Endothelial cell of umbilical vein (primary cell): ENCODE measurements at regions not wholly inside any gene's neighbourhood (a gene's known extent, or its start where the extent isn't known, plus 50 kb on each side); places are given as distances from the start of the nearest gene placed in this dataset.

ENCODE experiments used
- CTCF ChIP-seq, 2 donors: IDR thresholded peaks; 1 replicate in 1 of 2; 2 replicates in 1 of 2; pipeline ENCODE4 v1.5.1; 2011; ENCODE audit warnings: low read length in 2 of 2, mild to moderate bottlenecking in 2 of 2, moderate library complexity in 2 of 2, control low read depth in 1 of 2, inconsistent platforms in 1 of 2, low read depth in 1 of 2; ENCODE audit not compliant: insufficient read depth in 1 of 2; ENCODE audit errors: extremely low read depth in 1 of 2
- EZH2 ChIP-seq: IDR thresholded peaks from 2 replicates; pipeline ENCODE4 v1.6.1; 2012; ENCODE audit warnings: borderline replicate concordance, low read depth, mild to moderate bottlenecking, moderate library complexity, low read length, inconsistent platforms; ENCODE audit not compliant: severe bottlenecking
- GATA2 ChIP-seq: IDR thresholded peaks from 2 replicates; pipeline ENCODE4 v1.7.0; 2011; ENCODE audit warnings: low read depth, mild to moderate bottlenecking, moderate library complexity, mixed read lengths, low read length; ENCODE audit not compliant: insufficient read length, insufficient read depth
- JUN ChIP-seq: IDR thresholded peaks from 2 replicates; pipeline ENCODE4 v1.6.1; 2011; ENCODE audit warnings: borderline replicate concordance, low read depth; ENCODE audit not compliant: insufficient read length, insufficient read depth
- MAX ChIP-seq: IDR thresholded peaks from 2 replicates; pipeline ENCODE4 v1.6.1; 2011; ENCODE audit not compliant: insufficient read depth, insufficient read length
- MYC ChIP-seq: IDR thresholded peaks from one replicate; pipeline ENCODE4 v1.6.1; 2011; ENCODE audit warnings: mild to moderate bottlenecking, low read depth, low read length
- POLR2A ChIP-seq: IDR thresholded peaks from 2 replicates; pipeline ENCODE4 v1.6.1; 2012; ENCODE audit warnings: low read depth, mild to moderate bottlenecking, control low read depth, low read length
- POLR2AphosphoS5 ChIP-seq: IDR thresholded peaks from 2 replicates; pipeline ENCODE4 v1.6.1; 2012; ENCODE audit warnings: low read depth, mild to moderate bottlenecking, control low read depth, low read length, moderate library complexity; ENCODE audit not compliant: insufficient read depth

- TF ChIP-seq POLR2A = no peak
- TF ChIP-seq EZH2 = no peak
- TF ChIP-seq POLR2AphosphoS5 = no peak
- TF ChIP-seq CTCF (IDR thresholded peaks at IDR 0.05; ENCODE audit: extremely low read depth in 1 of 2, insufficient read depth in 1 of 2, low read depth in 1 of 2, low read length in 2 of 2) = no peak
- no peak for TF ChIP-seq MAX
- no peak for TF ChIP-seq JUN
- TF ChIP-seq GATA2 = no peak
- no peak for TF ChIP-seq MYC
Measured at GRCh38 chr10:25695586-25695985, 238.4 kb upstream of the MYO3A start.
